ENCODE measurements at regions not wholly inside any gene's neighbourhood (a gene's known extent, or its start where the extent isn't known, plus 50 kb on each side); places are given as distances from the start of the nearest gene placed in this dataset.

DNA sequence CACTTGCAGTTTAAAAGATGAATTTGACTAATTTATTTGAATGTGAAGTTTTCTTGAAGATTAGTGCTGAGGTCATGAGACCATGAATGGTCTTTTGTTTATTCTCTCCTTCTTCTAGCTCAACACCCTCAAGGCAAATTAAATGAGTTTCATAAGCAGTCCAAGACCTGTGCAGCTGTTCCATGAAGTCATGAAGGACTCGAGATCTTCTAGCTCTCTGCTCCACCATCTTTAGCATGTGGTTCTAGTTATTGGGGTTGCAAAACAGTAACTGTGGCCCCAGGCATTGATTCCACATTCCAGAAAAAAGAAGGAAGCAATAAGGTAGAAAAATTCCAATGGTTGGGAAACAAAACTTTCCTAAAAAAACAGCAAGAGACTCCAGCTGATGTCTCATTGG lies 84.2 kb upstream of the HS3ST1 start:
- DNase-seq, result no peak

DNA sequence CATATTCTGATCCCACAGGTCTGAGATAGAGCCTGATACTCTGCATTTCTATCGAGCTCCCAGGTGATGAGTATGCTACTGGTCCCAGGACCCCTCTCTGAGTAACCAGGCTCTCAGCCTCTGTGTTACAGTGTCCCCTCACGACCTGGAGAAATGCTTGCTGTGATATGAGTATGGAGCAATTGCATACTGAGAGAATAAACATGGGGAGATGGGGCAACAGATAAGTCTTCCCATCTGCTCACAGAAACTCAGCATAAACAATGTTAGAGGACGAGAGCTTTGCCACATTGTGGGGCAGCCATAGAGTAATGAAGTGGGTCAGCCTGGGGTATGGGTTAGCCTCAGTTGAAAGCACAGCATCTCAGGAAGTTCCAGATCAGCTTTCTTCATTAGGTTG lies 82.6 kb upstream of the HS3ST1 start:
- DNase-seq, result no peak

DNA sequence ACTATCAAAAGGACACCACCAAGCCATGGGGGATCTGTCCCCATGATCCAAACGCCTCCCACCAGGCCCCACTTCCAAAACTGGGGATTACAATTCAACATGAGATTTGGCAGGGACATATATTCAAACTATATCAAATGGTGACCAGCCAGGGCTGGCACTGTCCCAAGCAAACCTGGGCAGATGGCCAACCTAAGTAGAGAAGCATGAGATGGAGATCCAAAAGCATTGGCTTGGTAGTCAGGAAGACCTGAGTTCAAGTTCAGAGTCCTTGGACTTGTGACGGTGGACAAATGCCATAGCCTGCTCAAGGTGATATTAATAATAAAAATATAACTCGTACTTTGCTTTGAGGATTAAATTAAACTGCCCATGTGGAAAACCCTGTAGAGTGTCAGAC lies 79.2 kb upstream of the HS3ST1 start:
- DNase-seq, result no peak

DNA sequence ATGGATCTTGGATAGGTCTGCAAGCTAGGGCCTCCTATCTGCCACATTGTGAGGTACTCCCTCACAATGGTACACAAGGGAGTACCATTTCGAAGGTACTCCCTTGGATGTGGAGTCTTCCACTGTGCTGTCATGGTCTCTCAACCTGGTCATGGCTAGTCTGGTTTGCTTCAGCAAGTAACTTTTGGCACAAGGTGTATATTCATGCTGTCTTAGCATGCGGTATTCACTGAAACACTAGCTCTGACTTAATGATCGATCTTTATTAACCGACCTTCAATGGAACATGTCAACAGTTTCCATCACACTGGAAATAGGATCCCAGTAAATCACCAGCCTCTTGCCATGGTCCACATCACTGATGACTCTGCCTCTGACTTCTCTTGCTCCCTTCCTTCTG lies 77.5 kb upstream of the HS3ST1 start:
- DNase-seq, result no peak

DNA sequence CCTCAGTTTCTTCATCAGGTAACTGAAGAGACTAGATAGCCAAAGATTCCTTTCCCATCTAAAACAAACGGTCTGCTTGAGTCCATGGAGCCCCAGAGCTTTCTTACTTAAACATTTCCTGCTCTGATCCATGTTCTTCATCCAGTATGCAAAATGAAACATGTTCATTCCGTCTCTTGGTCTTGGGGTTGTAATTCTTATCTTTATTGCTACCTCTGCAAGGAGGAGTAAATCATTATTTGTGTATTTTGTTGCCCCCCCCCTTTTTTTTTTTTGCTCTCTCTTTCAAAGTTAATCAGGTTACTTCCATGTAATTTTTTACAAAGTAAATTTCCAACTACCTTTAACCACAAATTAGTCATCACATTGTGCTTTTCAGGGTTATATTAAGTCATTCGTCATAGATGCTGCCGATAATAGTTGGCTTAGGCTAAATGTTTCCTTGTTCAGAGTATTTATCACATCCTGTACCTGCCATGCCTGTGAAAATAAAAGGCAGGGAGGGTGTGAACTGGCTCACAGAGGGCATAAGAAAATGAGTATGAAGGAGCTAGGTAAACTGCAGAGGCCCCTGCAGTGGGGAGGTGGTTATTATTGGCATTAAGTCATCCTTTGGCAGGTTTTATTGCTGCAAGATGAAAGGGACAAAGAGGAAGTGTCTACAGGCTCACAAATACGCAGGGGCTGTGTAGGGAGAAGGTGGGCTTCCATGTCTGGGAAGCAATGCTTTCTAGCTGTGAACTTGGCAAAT lies 76.7 kb upstream of the HS3ST1 start:
- no peak for DNase-seq

DNA sequence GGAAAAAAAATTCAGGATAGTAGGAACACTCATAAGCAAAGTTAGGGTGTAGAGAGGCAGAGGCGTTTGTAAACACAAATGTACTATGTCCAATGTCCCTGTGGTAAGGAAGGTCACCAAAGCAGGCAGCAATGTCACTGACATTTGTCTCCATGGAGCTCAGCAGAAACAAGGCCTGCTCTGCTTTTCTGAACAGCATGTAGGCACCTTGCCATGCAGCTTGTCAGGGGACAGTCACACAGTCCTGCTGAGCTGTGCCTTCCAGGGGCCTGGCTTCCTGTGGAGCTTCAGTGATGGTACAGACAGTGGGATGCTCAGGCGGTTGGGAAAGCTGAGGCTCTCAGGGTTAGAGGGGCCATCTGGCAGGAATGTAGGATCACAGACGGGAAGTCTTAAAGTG lies 74.5 kb upstream of the HS3ST1 start:
- no peak for DNase-seq

DNA sequence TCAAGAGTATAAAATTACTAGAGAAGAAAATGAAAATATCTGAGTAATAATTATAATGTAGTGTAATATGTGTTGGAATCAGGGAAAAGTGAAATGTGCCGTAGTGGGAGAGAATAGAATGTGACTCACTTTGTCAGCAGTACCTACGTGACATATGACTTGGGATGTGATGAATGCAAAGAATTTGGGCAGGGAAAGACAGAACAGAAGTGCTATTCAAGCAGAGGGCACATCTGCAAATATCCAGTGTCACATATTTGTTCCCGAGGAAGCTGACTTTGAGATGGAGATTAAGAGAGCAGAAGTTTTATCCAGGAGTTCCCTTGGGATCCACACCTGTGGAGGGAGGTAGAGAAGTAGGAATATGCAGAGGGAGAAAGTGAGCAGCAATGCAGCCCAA lies 69.3 kb upstream of the HS3ST1 start:
- no peak for DNase-seq

DNA sequence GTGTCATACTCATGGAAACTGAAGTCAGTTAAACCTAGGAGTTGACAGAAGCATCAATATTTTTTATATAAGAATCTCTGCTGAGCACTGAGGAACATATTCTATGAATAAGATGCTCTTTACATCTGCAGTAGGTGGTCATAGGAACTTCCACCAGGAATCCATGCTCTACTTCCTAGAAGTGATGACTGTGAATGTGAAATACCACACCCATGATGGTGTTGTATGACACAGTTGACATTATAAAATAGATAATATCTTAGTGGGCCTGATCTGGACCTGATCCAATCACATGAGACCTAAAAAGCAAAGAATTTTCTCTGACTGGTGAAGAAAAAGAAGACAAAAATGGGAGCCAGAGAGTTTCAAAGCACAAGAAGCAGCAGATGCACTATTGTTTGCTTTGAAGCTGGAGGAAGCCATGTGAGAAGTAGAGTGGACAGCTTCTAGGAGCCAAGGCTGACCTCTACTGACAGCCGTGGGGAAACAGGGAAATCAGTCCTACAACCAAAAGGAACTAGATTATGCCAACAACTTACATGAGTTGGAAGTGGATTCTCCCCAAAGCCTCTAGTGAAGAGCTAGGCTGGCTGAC lies 68.6 kb upstream of the HS3ST1 start:
- DNase-seq, result peak; percentile 41 to 78 (median 66)

DNA sequence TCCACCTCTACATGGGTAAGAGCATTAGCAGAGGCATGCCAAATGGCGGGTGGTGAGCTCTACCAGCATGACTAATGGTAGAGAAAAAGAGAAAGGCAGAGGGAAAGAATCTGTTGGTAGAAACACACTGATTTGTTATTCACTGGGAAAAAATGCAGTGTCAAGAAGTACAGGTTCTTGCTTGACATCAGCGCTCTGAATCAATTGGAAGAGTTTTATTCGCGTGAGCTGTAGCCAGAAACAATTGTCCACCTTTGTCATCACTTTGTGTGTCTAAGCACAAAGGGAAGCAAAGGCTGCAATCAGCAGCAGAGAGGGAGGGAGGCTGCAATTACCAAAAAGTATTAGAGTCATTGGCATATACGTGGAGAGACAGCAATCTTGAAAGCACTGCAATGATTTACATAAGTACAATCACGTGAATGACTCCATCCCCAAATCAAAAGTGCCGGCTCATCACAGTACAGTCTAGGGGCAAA lies 67.7 kb upstream of the HS3ST1 start:
- DNase-seq, result peak; percentile 45 to 76 (median 56)

DNA sequence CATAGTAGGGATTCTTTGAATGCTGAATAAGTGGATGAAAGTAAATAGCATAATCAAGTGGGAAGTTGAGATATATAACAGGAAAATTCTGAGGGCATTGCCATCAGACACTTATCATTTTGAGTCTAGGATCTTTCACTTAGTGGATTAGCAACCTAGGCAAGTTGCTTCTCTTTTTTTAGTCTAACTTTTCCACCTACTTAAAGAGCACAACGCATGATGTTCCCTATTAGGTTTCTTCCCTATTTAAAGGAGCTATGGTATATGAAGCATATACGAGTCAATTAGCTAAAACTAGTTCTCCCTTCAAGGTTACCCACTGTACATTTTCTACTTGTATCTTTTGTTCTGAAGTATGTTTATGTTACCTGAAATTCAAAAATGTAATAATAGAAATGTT lies 67.1 kb upstream of the HS3ST1 start:
- peak in 3 of 4 experiments; percentile 34 to 84 (median 82) for DNase-seq

DNA sequence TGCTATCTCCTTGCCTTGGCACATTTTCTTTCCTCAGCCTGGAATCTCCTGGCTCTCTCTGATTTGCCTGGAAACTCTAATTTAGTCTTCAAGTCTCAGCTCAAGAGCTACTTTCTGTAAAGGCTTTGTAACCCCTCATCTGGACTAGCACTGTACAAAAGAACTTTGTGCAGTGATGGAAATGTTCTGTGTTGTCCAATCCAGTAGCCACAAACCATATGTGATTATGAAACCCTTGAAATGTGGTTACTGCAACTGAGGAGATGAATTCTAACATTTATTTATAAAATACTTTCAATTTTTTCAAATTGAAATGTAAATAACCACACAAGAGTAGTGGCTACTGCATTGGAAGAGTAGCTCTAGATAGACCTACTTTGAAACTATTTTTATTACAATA lies 66.6 kb upstream of the HS3ST1 start:
- peak in 1 of 4 experiments; percentile 9 for DNase-seq

DNA sequence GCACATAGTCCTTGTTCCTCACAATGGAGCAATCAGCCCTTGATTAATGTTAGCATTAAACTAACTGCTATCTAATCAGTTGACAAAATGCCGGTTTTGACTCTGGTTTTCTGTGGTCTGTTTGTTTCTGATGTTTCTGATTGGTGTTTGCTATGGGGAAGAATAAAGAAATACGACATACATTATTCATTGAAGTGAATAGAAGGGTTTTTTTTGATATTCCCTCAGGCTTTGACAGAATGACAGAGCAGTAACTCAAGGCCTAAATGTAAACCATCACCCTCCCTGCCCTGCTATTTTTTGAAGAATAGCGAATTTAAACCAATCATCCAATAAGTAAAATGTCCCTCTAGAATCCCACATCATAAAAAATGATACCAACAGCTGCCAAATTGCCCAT lies 65.5 kb upstream of the HS3ST1 start:
- DNase-seq, result no peak

DNA sequence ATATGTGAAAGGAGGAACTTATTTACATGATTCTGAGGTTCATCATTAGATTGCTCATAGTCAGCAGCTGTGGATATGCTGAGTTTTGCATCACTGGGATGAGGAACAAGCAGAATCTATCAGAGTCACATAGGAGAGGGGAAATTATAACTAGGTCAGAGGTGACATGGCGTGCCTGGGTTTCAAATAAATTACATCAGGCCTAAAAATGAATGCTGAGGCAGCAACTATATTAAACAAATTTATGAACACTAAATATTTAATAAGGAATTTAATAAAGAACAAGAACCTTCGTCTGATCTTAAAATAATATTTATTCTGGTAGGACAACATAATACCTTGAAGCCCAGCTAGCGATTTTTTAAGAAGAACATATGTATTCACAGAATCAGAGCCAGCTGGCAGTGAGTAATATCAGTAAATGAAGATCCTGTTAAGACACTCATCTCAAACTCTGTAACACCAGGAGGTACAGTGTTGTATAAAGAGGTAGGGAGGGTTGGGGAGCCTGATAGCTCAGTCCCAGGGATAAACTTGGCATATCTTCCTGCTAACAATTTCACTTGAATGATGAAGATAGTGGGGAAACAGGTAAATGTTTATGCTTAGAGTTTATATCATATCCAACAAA lies 60.9 kb upstream of the HS3ST1 start:
- DNase-seq, result peak; percentile 79 to 95 (median 87)

DNA sequence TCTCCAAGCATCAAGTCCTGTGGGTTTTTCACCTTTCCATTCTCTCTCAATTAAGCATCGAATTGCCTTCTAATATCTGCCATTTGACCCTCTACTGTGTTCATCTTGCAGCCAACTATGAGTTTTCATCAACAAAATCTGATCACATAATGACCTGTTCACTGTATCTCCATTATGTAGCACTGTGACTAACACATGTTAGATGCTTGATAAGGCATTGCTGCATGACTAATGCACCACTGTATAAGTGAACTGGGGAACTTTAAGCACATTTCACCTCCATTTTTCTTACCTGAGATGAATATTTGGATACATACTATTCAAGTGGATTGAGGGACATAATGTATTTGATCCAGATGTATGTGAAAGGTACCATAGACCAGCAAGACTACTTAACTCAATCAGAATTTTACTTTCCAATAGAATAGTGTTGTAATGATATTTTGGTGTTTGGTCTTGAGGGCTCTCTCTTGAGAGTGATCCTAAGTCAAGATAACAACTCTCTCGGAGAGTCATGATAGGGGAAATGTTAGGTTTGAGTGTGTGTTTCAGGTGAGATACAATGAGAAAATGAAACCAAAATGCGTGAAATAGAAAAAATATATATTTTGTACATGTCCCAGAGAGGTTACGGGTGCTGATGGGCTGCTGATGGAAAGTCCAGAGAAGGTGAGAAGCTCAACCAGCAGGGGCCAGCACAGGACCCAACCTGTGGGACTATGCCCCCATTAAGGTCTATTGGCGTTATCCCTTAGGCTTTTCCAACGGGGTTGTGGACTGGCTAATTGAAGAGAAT lies 60.2 kb upstream of the HS3ST1 start:
- DNase-seq, result peak in 2 of 4 experiments; percentile 41 to 44

DNA sequence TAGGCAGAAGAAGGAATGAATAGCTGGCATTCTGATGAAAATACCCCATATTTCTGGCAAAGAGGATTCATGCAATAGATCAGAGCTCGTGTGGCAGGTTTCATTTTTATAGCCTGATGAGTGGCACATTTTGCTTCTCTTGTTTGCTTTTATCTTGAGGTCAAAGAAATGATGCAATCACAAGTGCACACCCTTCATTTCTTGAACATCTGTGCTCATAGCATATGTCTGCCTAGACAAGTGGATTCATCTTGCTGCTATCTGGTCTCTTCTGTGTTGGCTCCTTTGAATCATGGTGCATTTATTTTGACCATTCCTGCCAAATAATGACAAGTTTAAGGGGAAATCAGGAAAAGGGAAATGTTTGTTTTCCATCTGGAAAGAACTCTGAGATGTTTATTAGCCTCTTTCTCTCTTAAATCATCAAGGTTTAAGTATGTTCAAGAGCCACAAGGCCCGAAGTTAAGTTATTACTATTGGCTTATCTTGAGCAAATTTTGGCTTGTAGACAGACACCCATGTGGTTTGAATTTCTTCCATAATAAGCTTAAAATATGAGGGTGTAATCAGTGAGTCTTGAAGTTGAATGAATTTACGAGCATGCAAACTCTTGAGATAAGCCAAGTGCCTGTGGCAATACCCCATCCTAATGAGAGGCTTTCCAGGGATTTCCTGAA lies 59.3 kb upstream of the HS3ST1 start:
- peak in 2 of 4 experiments; percentile 66 to 70 for DNase-seq

DNA sequence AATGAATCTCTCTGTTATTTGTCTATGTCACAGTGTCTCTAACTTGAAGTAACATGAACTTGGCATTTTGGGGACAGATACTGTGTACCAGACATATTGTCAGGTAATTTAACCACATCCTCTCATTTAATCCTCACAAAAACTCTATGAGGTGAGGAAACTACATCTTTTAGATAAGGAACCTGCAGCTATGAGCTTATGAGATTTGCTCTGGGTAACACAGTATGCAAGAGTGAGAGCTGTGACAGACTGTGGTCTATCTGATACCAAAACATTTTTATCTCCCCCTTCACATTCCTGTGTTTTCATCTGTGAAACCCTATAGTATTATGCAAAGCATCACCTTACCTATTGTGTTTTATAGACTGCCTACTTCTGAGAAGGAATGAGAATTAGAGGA lies 58.4 kb upstream of the HS3ST1 start:
- no peak for DNase-seq

DNA sequence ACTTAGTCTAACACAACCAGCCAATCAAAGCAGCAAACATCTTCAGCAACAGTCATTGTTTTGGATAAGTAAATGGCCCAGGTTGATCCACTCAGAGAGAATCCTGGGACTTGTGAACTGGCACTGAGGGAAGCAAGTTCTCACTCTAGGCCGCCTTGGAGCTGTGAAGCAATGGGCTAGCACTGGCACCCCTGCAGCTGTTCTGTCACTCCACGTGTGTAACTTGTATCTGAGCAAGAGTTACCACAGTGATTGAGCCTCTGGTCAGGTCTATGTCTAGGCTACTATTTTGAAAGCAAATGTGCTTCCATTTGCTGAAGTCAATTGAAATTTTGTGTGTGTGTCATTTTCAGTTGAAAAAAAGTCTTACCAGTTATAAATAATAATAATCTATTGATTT lies 57.2 kb upstream of the HS3ST1 start:
- peak in 1 of 4 experiments; percentile 10 for DNase-seq

DNA sequence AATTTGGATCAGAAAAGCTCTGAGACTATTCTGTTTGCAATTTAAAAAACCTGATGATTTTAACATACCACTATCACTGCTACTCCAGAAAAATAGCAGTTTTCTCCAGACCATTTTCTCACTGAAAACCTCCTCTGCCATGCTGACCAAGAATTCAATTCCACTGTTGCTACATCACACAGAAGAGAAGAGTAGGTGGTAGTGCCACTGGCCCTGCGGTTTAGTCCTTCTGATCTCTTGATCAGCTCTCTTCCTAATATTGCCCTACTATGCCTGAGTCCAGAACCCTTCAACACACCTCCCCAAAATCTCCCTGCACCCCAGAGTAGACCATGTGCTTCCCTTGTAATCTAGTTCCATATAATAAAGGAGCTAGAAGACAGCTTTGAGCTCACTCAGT lies 55.8 kb upstream of the HS3ST1 start:
- DNase-seq, result peak in 3 of 4 experiments; percentile 43 to 50 (median 49)

DNA sequence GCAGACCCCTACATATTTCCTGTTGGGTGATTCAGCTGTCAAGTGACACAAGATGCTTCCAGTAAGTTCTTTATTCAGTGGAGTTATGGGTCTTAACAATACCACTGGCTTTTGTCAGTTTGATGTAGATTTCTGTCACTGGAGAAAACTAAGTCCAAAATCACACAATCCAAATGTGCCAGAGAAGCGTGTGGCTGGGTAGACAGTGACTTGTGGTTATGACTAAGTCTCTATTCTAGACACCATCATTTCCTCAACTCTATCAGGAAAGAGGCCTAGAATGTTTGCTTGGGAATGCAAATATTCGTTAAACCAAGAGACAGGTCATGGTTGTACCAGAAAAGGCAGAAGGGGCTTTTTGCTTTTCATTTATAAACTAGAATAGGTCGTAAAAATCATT lies 54.4 kb upstream of the HS3ST1 start:
- peak; percentile 64 to 87 (median 77) for DNase-seq

DNA sequence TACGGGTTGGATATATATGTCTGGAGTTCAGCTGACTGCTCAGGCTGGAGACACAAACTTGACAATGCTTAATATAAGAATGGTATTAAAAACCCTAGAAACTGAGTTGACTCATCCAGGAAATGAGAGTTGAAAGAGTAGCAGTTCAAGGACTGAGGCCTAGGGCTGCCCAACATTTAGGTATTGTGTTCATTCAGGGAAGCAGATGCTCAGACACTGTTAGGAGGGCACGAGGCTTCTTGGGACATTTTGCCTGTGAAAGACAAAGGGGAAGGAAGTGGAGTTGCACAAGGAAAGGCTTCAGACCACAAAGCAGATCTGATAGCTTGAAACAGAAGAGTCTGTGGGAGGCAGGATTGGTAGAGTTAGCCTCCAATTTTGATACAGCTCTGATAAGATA lies 52.0 kb upstream of the HS3ST1 start:
- DNase-seq, result peak; percentile 92 to 98 (median 94)

Measured in suppressor macrophage (primary cell).